ENCODE measurements at regions not wholly inside any gene's neighbourhood (a gene's known extent, or its start where the extent isn't known, plus 50 kb on each side); places are given as distances from the start of the nearest gene placed in this dataset.

DNA sequence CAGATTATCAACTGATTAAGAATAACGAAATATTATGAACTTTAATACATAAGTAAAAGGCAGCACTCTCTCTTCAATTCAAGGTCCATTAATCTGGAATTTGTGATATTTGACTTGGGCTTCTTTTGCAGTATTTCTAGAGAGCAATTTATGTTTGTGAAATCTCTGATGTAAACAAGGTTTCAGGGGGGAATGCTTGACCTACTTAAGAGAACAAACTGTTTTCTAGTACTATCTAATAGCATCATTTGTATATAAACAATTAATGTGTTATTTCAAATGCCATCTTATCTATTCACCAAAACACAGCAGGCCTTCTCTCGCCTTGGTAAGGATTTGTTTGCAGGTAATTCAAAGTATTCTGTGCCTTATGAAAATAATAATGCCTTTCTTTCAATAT is 103.6 kb upstream of the FST start:
- Mint-ChIP-seq H3K36me3 (ENCODE audit: insufficient read depth) (no peaks in the 10 kb centered on the region), H3K9me3 (no peaks in the 10 kb centered on the region), H3K4me3 (no peak overlapping the region), H3K27me3 (no peaks in the 10 kb centered on the region), H3K4me1 (ENCODE audit: low read depth in 2 of 2) (no peaks in the 10 kb centered on the region), H3K27ac (no peak overlapping the region)
- ATAC-seq (replicated peaks): no peak
- DNase-seq: no peak

DNA sequence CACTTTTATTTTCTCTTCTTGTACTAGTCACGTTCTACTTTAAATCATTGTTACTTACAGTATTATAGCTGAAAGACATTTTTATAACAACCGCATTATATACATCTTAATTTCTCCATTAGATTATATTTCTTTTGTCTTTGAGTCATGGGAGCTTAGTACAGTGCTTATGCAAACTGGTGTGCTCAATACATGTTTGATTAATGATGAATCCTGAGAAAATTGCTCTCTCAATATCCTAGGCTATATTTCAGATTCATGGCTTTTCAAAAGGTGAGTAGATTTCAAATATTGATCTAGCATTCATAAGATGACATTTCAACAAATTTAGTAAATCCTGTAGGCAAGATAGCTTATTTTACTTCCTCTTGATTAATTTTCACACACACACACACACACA is 102.2 kb upstream of the FST start:
- DNase-seq (no peak), ATAC-seq (replicated peaks) (no peak)
- Mint-ChIP-seq H3K27ac (no peak overlapping the region), H3K4me3 (no peak overlapping the region), H3K4me1 (ENCODE audit: low read depth in 2 of 2) (no peaks in the 10 kb centered on the region), H3K9me3 (no peaks in the 10 kb centered on the region), H3K27me3 (peaks cover 0 to 4% of the 10 kb centered on the region in 2 donors), H3K36me3 (ENCODE audit: insufficient read depth) (no peaks in the 10 kb centered on the region)

DNA sequence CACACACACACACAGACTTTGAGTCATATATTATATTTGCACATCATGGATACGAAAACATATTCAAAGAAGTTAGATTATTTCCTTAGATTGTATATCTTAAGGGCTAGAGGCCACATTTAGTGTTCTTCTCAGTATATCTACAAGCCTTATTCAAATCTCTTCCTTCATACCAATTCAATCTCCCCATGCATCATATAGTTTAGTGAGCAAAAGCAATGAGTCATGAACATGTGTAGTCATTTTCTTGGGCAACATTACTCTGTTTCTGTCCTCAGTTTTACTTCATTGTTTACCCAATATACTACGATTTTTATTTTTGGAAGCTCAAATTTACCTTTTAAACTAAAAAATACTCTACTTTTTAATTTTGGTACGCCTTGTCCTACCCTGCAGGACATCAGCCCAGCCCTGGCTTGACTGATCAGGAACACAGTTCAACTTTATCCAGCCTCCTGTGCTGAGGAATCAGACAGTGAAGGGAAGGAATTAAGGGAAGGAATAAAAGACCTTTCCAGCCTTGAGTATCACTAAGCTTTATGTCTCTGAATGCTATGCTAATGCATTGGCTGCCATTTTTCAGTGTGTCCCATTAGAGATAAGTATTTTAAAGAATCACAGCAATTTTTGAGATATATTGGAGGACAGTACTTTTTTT is 101.7 kb upstream of the FST start:
- Mint-ChIP-seq H3K9me3 (no peaks in the 10 kb centered on the region), H3K27ac (no peak overlapping the region), H3K36me3 (ENCODE audit: insufficient read depth) (no peaks in the 10 kb centered on the region), H3K4me1 (ENCODE audit: low read depth in 2 of 2) (no peaks in the 10 kb centered on the region), H3K4me3 (no peak overlapping the region), H3K27me3 (peaks cover 0 to 6% of the 10 kb centered on the region in 2 donors)
- DNase-seq (no peak), ATAC-seq (replicated peaks) (no peak)

DNA sequence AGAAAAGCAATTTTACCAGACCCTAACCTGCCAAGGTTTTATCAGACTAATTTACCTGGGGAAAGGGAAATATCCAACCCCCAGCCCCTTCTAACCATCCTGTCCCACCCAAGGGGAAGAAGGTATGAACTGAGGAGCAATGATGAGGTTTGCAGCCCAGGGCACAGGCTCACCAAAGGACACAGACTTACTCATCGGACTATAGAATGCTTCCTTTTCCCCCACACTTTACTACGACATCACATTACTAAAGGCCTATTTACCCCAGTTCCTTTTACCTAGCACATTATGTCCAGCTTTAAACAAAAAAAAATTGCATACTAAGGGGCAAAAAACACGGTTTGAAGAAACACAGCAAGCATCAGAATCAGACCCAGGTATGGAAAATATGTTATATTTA is 94.1 kb upstream of the FST start:
- H3K9me3 Mint-ChIP-seq: peaks cover 3 to 12% of the 10 kb centered on the region in 2 donors
- H3K27ac Mint-ChIP-seq: no peak overlapping the region
- ATAC-seq (replicated peaks) (no peak), DNase-seq (no peak)
- H3K36me3 Mint-ChIP-seq (ENCODE audit: insufficient read depth): no peaks in the 10 kb centered on the region
- H3K4me1 Mint-ChIP-seq (ENCODE audit: low read depth in 2 of 2): no peaks in the 10 kb centered on the region
- H3K27me3 Mint-ChIP-seq: peaks cover 20 to 31% of the 10 kb centered on the region in 2 donors
- H3K4me3 Mint-ChIP-seq: no peak overlapping the region

DNA sequence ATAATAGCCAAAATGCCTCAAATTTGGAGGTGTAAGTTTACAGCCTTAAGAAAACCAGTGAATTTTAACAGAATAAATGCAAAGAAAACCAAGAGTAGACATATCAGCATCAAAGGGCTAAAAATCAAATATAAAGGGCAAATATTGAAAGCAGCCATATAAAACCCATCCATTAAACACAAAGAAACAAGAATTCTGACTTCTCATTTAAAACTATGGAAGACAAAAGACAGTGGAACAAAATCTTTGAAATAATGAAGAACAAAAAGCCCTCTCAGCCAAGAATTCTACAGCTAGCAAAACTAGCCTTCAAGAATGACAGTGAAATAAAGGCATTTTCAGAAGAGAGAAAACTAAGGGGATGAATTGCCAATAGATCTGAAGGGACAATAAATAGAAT is 91.3 kb upstream of the FST start:
- H3K4me1 Mint-ChIP-seq (ENCODE audit: low read depth in 2 of 2): no peaks in the 10 kb centered on the region
- no peak overlapping the region for H3K27ac Mint-ChIP-seq
- peaks cover 14 to 30% of the 10 kb centered on the region in 2 donors for H3K27me3 Mint-ChIP-seq
- H3K4me3 Mint-ChIP-seq: no peak overlapping the region
- peaks cover 3 to 12% of the 10 kb centered on the region in 2 donors for H3K9me3 Mint-ChIP-seq
- DNase-seq: no peak
- no peaks in the 10 kb centered on the region for H3K36me3 Mint-ChIP-seq (ENCODE audit: insufficient read depth)
- no peak for ATAC-seq (replicated peaks)

DNA sequence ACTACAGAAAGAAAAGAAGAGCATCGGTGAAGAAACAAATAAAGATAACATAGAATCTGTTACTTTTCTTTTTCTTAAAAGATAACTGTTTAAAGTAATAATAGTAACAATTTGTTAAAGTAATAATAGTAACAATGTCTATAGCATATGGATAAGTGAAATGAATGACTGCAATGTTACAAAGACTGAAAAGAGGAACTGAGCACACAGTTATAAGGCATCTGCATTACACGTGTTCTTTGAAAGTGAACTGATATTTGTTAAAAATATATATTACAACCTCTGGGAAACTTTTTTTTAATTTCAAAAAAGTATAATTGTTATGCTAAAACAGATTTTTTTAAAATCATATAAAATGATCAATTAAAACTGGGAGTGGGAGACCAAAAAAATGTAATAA is 88.4 kb upstream of the FST start:
- Mint-ChIP-seq H3K27me3 (peaks cover 2 to 4% of the 10 kb centered on the region in 2 donors), H3K27ac (no peak overlapping the region), H3K4me1 (ENCODE audit: low read depth in 2 of 2) (no peaks in the 10 kb centered on the region), H3K36me3 (ENCODE audit: insufficient read depth) (no peaks in the 10 kb centered on the region), H3K9me3 (peaks cover 3 to 12% of the 10 kb centered on the region in 2 donors), H3K4me3 (no peak overlapping the region)
- no peak for ATAC-seq (replicated peaks)
- no peak for DNase-seq

DNA sequence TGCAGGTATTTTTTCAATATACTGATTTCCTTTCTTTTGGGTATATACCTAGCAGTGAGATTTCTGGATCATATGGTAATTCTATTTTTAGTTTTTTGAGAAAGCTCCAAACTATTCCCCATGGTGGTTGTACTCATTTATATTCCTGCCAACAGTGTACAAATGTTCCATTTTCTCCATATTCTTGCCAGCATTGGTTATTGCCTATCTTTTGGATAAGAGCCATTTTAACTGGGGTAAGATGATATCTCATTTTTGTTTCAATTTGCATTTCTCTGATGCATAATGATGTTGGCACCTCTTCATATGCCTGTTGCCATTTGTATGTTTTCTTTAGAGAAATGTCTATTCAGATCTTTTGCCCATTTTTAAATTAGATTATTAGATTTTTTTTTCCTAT is 85.6 kb upstream of the FST start:
- H3K9me3 Mint-ChIP-seq: no peaks in the 10 kb centered on the region
- no peak overlapping the region for H3K27ac Mint-ChIP-seq
- no peak for ATAC-seq (replicated peaks)
- DNase-seq: no peak
- H3K4me3 Mint-ChIP-seq: no peak overlapping the region
- no peaks in the 10 kb centered on the region for H3K4me1 Mint-ChIP-seq (ENCODE audit: low read depth in 2 of 2)
- H3K27me3 Mint-ChIP-seq: peaks cover 4 to 12% of the 10 kb centered on the region in 2 donors
- H3K36me3 Mint-ChIP-seq (ENCODE audit: insufficient read depth): no peaks in the 10 kb centered on the region

DNA sequence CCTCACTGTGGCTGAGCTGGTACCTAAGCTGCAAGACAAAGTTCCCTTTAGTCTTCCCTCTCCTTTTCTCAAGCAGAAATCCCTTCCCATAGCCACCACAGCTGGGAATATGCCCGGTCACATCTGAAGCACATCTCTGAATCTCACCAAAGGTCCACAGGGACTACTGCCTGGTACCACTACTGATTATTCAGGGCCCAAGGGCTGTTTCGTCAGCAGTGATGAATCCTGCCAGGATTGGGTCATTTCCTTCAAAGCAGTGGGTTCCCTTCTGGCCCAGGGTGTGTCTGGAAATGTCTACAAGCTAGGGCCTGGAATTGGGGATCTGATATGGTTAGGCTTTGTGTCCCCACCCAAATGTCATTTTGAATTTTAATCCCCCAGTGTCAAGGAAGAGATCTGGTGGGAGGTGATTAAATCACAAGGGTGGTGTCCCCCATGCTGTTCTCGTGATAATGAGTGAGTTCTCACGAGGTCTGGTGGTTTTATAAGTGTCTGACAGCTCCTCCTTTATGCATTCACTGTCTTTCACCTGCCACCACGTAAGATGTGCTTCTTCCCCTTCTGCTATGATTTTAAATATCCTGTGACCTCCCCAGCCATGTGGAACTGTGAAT is 83.2 kb upstream of the FST start:
- Mint-ChIP-seq H3K36me3 (ENCODE audit: insufficient read depth) (no peaks in the 10 kb centered on the region), H3K9me3 (no peaks in the 10 kb centered on the region), H3K27me3 (peaks cover 4 to 18% of the 10 kb centered on the region in 2 donors), H3K27ac (no peak overlapping the region), H3K4me3 (no peak overlapping the region), H3K4me1 (ENCODE audit: low read depth in 2 of 2) (no peaks in the 10 kb centered on the region)
- ATAC-seq (replicated peaks) (no peak), DNase-seq (no peak)

DNA sequence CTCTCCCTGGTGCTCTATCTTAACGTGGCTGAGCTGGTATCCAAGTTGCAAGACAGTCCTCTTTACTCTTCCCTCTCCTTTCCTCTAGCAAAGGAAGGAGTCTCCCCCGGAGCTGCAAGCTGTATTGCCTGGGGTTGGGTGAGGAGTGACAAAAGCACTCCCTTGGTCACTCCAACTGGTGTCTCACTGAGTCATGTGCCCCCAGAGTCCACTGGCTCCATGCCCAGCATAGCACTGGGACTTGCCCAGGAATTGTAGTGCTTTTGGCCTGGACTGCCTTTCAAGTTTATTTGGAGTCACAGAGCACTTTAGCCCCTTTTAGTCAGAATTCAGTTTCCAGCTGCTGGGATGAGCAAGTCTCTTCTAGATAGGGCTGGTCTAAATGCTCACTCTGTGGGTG is 82.6 kb upstream of the FST start:
- Mint-ChIP-seq H3K9me3 (no peaks in the 10 kb centered on the region), H3K27ac (no peak overlapping the region), H3K27me3 (peaks cover 4 to 18% of the 10 kb centered on the region in 2 donors), H3K4me1 (ENCODE audit: low read depth in 2 of 2) (no peaks in the 10 kb centered on the region), H3K36me3 (ENCODE audit: insufficient read depth) (no peaks in the 10 kb centered on the region), H3K4me3 (no peak overlapping the region)
- no peak for DNase-seq
- ATAC-seq (replicated peaks): no peak

DNA sequence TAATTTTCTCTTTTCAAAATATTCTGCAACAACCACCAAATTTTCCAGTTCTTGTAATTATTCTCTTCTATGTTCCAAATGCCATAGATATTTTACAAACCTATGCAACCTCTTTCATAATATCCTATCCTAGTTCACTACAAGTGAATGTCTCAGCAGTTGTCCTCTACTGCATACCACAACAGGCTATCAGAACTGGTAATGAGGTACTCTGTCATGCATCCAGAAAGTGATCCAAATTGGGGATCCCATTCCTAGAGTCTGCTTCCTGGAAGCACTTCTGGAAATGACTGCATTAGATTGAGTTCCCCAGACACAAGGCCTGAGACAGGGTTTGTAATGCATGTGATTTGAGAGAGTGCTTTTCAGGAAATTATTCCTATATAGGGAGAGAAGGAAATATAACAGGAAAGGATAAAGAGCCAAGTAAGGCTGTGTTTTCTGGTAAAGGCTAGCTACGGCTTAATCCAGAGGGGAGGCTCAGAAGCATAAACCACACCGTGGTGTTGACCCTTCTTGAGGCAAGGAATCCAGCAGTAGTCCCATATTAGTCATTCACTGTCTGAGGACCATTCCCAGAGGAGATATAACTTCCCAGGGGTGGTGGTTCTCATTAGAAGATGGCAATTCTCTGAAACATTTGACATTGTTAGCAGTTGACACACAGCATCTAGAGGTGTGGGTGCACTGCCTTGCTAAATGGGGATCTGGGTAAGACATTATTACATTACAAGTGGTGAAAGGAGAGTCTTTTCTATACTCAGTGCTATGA is 80.3 kb upstream of the FST start:
- Mint-ChIP-seq H3K27me3 (peaks cover 4 to 18% of the 10 kb centered on the region in 2 donors), H3K36me3 (ENCODE audit: insufficient read depth) (no peaks in the 10 kb centered on the region), H3K4me1 (ENCODE audit: low read depth in 2 of 2) (no peaks in the 10 kb centered on the region), H3K27ac (no peak overlapping the region), H3K4me3 (no peak overlapping the region), H3K9me3 (no peaks in the 10 kb centered on the region)
- DNase-seq (no peak), ATAC-seq (replicated peaks) (no peak)

DNA sequence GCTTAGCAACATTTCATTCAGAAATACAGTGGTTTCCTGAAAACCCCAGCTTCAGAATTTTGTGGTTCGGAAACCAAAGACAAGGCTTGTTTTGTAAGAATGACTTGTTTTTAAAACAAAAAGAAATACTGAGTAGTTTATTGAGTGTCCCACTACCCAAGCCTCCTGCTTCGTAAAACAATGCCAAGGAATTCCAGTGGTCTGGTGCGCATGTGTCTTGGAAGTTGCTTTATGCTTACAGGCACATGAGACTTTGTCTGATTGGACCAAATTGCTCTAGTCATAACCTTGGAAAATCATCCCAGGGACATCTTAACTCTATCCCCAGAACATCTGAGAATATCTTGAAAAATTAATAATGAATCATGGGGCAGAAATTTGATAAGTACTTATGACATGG is 77.1 kb upstream of the FST start:
- Mint-ChIP-seq H3K4me1 (ENCODE audit: low read depth in 2 of 2) (no peaks in the 10 kb centered on the region), H3K36me3 (ENCODE audit: insufficient read depth) (no peaks in the 10 kb centered on the region), H3K9me3 (no peaks in the 10 kb centered on the region), H3K27ac (no peak overlapping the region), H3K27me3 (peaks cover 0 to 9% of the 10 kb centered on the region in 2 donors), H3K4me3 (no peak overlapping the region)
- no peak for DNase-seq
- ATAC-seq (replicated peaks): no peak

DNA sequence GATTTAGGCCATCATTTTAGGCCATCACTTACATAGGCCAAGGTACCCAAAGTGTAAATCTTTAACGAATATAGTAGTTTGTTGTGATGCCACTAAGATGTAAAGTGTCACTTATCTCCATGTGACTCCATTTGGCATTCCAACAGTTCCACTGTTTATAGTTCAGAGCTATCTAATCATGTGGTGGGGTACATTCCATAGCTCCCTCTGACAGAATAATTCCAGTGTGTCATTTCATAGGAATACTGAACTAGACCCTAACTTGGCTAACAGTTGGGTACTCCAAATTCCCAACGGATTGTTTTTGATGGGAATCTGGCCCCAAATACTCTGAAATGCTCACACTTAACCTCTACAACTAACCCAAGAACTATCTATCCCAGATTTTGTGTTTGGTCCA is 76.7 kb upstream of the FST start:
- Mint-ChIP-seq H3K4me1 (ENCODE audit: low read depth in 2 of 2) (no peaks in the 10 kb centered on the region), H3K9me3 (no peaks in the 10 kb centered on the region), H3K27ac (no peak overlapping the region), H3K27me3 (peaks cover 0 to 9% of the 10 kb centered on the region in 2 donors), H3K36me3 (ENCODE audit: insufficient read depth) (no peaks in the 10 kb centered on the region), H3K4me3 (no peak overlapping the region)
- DNase-seq (no peak), ATAC-seq (replicated peaks) (no peak)

DNA sequence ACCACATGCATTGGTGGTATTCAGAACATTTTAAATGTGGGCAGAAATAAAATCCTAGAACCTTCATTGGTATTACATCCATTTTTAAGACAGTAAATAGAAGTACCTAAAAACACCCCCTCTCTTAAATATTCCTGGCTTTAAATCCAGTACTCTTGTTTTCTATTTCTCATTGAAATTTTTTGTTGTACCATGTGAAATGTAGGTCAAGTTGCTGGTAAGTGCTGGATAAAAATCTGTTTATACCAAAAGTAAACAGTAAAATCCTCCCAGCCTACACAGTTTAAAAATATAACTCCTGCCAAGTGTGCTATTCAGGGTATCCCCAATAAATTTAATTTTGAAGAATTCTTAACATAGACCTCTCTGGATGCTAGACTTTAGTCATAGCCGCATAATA is 75.0 kb upstream of the FST start:
- Mint-ChIP-seq H3K4me3 (no peak overlapping the region), H3K36me3 (ENCODE audit: insufficient read depth) (no peaks in the 10 kb centered on the region), H3K27me3 (peaks cover 0 to under 1% of the 10 kb centered on the region in 2 donors), H3K4me1 (ENCODE audit: low read depth in 2 of 2) (no peaks in the 10 kb centered on the region), H3K9me3 (no peaks in the 10 kb centered on the region), H3K27ac (no peak overlapping the region)
- DNase-seq (no peak), ATAC-seq (replicated peaks) (no peak)
